Retinal pigment epithelial cell (primary cell): ENCODE measurements at regions not wholly inside any gene's neighbourhood (a gene's known extent, or its start where the extent isn't known, plus 50 kb on each side); places are given as distances from the start of the nearest gene placed in this dataset.

Source experiments
- DNase-seq: peaks from one replicate; pipeline ENCODE4 v3.0.0-alpha.2; 2010; ENCODE audit warnings: low read depth
- H3K4me3 ChIP-seq: 2 replicates; pipeline ENCODE4 v1.5.1; 2011; ENCODE audit warnings: mild to moderate bottlenecking, low read length, control low read depth, moderate library complexity
- CTCF ChIP-seq: conservative IDR thresholded peaks from 2 replicates; pipeline ENCODE4 v1.5.1; 2011; ENCODE audit warnings: low read depth, low read length, control low read depth, inconsistent platforms

DNA sequence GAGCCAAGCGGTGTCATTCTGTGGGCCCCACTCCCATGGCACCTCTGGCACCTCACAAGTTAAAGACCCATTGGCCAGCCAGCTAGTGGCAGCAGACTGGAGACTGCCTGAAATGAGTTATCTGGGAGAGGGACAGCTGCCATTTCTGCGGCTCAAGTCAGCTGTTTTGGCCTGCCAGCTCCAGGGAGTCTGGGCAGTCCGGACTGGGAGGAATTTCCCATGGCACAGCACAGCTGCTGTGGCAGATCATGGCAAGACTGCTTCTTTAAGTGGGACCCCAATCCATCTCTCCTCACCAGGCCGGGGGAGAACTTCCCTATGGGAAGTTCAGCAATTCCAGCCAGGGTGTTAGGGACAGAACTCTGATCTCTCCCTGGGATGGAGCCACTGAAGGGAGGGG, 2187.6 kb upstream of the CELF4 start:
- H3K4me3 ChIP-seq, result no peak overlapping the region
- no peak for TF ChIP-seq CTCF
- DNase-seq, result no peak

GRCh38 chr18:39752351-39752750, 2186.8 kb upstream of the CELF4 start:
- no peak overlapping the region for H3K4me3 ChIP-seq
- no peak for TF ChIP-seq CTCF
- DNase-seq, result no peak

GRCh38 chr18:39751921-39752320, 2186.3 kb upstream of the CELF4 start:
- no peak for TF ChIP-seq CTCF
- DNase-seq, result no peak
- no peak overlapping the region for H3K4me3 ChIP-seq

GRCh38 chr18:39751161-39751560, 2185.6 kb upstream of the CELF4 start:
- no peak overlapping the region for H3K4me3 ChIP-seq
- TF ChIP-seq CTCF, result no peak
- peak; percentile 49 for DNase-seq

DNA sequence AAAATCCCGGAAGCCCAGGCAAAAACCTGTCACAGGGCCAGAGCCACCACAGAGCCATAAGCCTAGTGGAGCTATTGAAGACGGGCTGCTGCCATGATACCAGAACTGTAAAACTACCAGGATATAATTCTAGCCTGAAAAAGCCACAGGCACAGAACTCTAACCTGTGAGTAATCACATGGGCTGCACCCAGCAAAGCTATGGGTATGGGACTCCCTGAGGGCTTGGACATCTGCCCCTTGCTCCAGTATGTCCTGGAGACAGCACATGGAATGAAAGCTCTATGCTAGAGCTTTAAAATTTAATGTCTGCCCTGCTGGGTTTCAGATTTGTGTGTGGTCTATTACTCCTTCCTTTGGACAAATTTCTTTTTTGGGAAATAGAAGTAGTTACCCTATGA, 2183.6 kb upstream of the CELF4 start:
- TF ChIP-seq CTCF, result no peak
- DNase-seq, result no peak

GRCh38 chr18:39748727-39749126, 2183.1 kb upstream of the CELF4 start:
- H3K4me3 ChIP-seq, result no peak overlapping the region
- DNase-seq, result no peak
- no peak for TF ChIP-seq CTCF

More for the DNA sequence above, 2183.6 kb upstream of the CELF4 start:
- no peak overlapping the region for H3K4me3 ChIP-seq

DNA sequence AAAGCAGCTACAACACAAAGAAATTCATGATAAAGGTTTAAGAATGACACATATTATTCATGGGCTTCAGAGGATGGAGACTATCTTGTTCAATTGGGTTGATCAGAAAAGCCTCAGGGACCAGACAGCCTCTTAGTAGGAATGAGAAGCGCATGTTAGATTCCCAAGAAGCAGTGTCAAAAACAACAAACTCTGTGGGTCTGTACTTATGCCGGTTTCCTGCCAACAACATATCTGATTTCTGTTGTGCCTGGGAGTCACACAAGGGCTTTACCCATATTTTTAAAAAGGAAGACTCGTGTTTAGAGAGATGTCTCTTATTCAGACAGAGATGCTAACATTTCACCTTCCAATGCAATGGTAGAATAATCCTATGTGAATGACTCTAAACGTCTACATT, 2180.6 kb upstream of the CELF4 start:
- no peak overlapping the region for H3K4me3 ChIP-seq
- no peak for DNase-seq
- no peak for TF ChIP-seq CTCF
